MM.1S (cell line): ENCODE measurements at regions not wholly inside any gene's neighbourhood (a gene's known extent, or its start where the extent isn't known, plus 50 kb on each side); places are given as distances from the start of the nearest gene placed in this dataset.

Experiments used
- CTCF ChIP-seq: fragments of 300-600 bp; sonication (generic); IDR thresholded peaks from 2 replicates; pipeline ENCODE4 v1.5.1; 2016; ENCODE audit warnings: antibody characterized with exemption, low read length, mixed read lengths
- EZH2 ChIP-seq: fragments of 300-600 bp; sonication (generic); optimal IDR thresholded peaks from 2 replicates; pipeline ENCODE3; 2017; ENCODE audit warnings: low read depth, mild to moderate bottlenecking, antibody characterized with exemption, low read length, mixed read lengths

GRCh38 chr3:106120356-106120755 lies 251.5 kb upstream of the CBLB start:
- no peak for TF ChIP-seq CTCF
- no peak for TF ChIP-seq EZH2
